ENCODE measurements at regions not wholly inside any gene's neighbourhood (a gene's known extent, or its start where the extent isn't known, plus 50 kb on each side); places are given as distances from the start of the nearest gene placed in this dataset.

DNA sequence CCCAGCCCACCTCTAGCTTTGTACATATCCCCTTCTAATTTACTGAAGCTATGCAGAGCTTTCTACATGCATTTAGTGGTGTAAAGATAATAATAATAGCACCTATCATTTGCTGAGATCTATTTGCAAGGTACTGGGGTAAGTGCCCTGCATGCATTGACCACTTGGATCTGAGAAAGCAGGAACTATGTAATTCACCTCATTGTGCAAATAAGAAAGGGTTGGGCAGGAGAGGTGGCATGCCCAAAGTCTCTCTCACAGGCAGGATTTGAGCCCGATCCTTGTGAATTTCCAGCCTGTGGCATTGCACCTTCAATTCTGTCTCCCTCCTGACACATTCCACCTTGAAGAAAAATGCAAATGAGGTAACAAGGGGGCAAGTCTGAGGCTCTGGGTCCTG is 352.3 kb upstream of the EEF2KMT start (continued):
- TF ChIP-seq, protein P1, sequence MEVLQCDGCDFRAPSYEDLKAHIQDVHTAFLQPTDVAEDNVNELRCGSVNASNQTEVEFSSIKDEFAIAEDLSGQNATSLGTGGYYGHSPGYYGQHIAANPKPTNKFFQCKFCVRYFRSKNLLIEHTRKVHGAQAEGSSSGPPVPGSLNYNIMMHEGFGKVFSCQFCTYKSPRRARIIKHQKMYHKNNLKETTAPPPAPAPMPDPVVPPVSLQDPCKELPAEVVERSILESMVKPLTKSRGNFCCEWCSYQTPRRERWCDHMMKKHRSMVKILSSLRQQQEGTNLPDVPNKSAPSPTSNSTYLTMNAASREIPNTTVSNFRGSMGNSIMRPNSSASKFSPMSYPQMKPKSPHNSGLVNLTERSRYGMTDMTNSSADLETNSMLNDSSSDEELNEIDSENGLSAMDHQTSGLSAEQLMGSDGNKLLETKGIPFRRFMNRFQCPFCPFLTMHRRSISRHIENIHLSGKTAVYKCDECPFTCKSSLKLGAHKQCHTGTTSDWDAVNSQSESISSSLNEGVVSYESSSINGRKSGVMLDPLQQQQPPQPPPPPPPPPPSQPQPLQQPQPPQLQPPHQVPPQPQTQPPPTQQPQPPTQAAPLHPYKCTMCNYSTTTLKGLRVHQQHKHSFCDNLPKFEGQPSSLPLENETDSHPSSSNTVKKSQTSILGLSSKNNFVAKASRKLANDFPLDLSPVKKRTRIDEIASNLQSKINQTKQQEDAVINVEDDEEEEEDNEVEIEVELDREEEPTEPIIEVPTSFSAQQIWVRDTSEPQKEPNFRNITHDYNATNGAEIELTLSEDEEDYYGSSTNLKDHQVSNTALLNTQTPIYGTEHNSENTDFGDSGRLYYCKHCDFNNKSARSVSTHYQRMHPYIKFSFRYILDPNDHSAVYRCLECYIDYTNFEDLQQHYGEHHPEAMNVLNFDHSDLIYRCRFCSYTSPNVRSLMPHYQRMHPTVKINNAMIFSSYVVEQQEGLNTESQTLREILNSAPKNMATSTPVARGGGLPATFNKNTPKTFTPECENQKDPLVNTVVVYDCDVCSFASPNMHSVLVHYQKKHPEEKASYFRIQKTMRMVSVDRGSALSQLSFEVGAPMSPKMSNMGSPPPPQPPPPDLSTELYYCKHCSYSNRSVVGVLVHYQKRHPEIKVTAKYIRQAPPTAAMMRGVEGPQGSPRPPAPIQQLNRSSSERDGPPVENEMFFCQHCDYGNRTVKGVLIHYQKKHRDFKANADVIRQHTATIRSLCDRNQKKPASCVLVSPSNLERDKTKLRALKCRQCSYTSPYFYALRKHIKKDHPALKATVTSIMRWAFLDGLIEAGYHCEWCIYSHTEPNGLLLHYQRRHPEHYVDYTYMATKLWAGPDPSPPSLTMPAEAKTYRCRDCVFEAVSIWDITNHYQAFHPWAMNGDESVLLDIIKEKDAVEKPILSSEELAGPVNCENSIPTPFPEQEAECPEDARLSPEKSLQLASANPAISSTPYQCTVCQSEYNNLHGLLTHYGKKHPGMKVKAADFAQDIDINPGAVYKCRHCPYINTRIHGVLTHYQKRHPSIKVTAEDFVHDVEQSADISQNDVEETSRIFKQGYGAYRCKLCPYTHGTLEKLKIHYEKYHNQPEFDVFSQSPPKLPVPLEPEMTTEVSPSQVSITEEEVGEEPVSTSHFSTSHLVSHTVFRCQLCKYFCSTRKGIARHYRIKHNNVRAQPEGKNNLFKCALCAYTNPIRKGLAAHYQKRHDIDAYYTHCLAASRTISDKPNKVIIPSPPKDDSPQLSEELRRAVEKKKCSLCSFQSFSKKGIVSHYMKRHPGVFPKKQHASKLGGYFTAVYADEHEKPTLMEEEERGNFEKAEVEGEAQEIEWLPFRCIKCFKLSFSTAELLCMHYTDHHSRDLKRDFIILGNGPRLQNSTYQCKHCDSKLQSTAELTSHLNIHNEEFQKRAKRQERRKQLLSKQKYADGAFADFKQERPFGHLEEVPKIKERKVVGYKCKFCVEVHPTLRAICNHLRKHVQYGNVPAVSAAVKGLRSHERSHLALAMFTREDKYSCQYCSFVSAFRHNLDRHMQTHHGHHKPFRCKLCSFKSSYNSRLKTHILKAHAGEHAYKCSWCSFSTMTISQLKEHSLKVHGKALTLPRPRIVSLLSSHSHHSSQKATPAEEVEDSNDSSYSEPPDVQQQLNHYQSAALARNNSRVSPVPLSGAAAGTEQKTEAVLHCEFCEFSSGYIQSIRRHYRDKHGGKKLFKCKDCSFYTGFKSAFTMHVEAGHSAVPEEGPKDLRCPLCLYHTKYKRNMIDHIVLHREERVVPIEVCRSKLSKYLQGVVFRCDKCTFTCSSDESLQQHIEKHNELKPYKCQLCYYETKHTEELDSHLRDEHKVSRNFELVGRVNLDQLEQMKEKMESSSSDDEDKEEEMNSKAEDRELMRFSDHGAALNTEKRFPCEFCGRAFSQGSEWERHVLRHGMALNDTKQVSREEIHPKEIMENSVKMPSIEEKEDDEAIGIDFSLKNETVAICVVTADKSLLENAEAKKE (CRISPR knock-in tag; IDR thresholded peaks at IDR 0.05): no peak
- no peak for TF ChIP-seq ZNF114 (CRISPR knock-in tag; IDR thresholded peaks at IDR 0.05)

DNA sequence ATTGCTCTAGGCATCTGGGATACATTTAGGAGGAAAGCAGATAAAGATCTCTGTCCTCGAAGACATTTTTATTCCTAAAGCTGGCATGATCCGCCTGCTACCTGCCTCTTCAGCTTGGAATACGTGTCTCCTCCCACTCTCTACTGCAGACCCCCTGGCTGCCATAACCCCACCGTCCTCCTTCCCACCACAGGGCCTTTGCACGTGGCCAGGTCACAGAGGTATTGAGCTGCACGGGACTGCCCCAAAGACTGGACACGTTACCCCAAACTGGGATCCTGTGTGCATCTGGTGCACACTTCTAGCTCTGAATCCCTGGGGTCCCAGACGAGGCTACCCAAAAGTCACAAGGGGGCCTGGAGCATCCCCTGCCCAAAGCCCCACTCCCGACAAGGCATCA is 351.2 kb upstream of the EEF2KMT start:
- Histone ChIP-seq H3K27me3 (ENCODE audit: insufficient read depth) (no peaks in the 10 kb centered on the region), H3K27ac (ENCODE audit: low read depth) (no peak overlapping the region), H3F3A (replicated peaks; ENCODE audit: low read depth) (0 out of 2 replicates have a peak, but pooled peaks cover 2% of the 10 kb centered on the region), H3K79me2 (replicated peaks; ENCODE audit: insufficient read depth) (no peaks in the 10 kb centered on the region), H3K4me1 (ENCODE audit: insufficient read depth) (peaks cover 37% of the 10 kb centered on the region), H2AFZ (no peak overlapping the region), H3K9me2 (ENCODE audit: insufficient read depth) (0 out of 2 replicates have a peak, but pooled peaks cover 2% of the 10 kb centered on the region), H3K36me3 (ENCODE audit: insufficient read depth) (no peaks in the 10 kb centered on the region), H3K4me2 (no peak overlapping the region), H3K4me3 (no peak overlapping the region), H4K20me1 (replicated peaks; ENCODE audit: insufficient read depth) (no peaks in the 10 kb centered on the region)
- Mint-ChIP-seq H3K36me3 (ENCODE audit: low read depth) (peaks cover 4% of the 10 kb centered on the region; the same call in 1 of the 3 replicates), H3K4me1 (peaks cover 66% of the 10 kb centered on the region), H3K9me3 (peaks cover 4% of the 10 kb centered on the region; the same call in 2 of the 3 replicates), H3K4me3 (no peak overlapping the region), H3K27ac (no peak overlapping the region; the same call in 1 of the 2 replicates), H3K27me3 (ENCODE audit: insufficient read depth, low read depth, poor library complexity) (peaks cover 12% of the 10 kb centered on the region)
- ATAC-seq (no peak), DNase-seq (ENCODE audit: low spot score) (no peak)
- TF ChIP-seq NANOG (IDR thresholded peaks at IDR 0.05; ENCODE audit: borderline replicate concordance) (no peak), EZH2phosphoT487 (IDR thresholded peaks at IDR 0.05; ENCODE audit: unreplicated experiment) (no peak)
- TF ChIP-seq, protein P2, sequence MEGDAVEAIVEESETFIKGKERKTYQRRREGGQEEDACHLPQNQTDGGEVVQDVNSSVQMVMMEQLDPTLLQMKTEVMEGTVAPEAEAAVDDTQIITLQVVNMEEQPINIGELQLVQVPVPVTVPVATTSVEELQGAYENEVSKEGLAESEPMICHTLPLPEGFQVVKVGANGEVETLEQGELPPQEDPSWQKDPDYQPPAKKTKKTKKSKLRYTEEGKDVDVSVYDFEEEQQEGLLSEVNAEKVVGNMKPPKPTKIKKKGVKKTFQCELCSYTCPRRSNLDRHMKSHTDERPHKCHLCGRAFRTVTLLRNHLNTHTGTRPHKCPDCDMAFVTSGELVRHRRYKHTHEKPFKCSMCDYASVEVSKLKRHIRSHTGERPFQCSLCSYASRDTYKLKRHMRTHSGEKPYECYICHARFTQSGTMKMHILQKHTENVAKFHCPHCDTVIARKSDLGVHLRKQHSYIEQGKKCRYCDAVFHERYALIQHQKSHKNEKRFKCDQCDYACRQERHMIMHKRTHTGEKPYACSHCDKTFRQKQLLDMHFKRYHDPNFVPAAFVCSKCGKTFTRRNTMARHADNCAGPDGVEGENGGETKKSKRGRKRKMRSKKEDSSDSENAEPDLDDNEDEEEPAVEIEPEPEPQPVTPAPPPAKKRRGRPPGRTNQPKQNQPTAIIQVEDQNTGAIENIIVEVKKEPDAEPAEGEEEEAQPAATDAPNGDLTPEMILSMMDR (conservative IDR thresholded peaks at IDR 0.05; ENCODE audit: low read depth in 2 of 2): no peak
